HG03565 (cell line): ENCODE measurements at regions not wholly inside any gene's neighbourhood (a gene's known extent, or its start where the extent isn't known, plus 50 kb on each side); places are given as distances from the start of the nearest gene placed in this dataset.
A peak's percentile ranks its signal among the peaks of the same experiment; 100 is the strongest.
"Not testable (repeated sequence)": the region's sequence is repeated elsewhere in the genome, so short reads cannot be mapped to it uniquely, and the experiment has no call there.

Experiments
- ATAC-seq: cut with Tn5 transposase; IDR thresholded peaks from one replicate; pipeline ENCODE4 v1.9.1; 2021; ENCODE audit warnings: mild to moderate bottlenecking, moderate library complexity; ENCODE audit not compliant: unreplicated experiment

- no peak for ATAC-seq
These were observed 76.6 kb upstream of the TOX2 start for GRCh38 chr20:43837856-43838702.

GRCh38 chr20:43836790-43837189, 77.9 kb upstream of the TOX2 start:
- ATAC-seq: no peak

- no peak for ATAC-seq
These were observed 78.6 kb upstream of the TOX2 start for GRCh38 chr20:43835944-43836508.

DNA sequence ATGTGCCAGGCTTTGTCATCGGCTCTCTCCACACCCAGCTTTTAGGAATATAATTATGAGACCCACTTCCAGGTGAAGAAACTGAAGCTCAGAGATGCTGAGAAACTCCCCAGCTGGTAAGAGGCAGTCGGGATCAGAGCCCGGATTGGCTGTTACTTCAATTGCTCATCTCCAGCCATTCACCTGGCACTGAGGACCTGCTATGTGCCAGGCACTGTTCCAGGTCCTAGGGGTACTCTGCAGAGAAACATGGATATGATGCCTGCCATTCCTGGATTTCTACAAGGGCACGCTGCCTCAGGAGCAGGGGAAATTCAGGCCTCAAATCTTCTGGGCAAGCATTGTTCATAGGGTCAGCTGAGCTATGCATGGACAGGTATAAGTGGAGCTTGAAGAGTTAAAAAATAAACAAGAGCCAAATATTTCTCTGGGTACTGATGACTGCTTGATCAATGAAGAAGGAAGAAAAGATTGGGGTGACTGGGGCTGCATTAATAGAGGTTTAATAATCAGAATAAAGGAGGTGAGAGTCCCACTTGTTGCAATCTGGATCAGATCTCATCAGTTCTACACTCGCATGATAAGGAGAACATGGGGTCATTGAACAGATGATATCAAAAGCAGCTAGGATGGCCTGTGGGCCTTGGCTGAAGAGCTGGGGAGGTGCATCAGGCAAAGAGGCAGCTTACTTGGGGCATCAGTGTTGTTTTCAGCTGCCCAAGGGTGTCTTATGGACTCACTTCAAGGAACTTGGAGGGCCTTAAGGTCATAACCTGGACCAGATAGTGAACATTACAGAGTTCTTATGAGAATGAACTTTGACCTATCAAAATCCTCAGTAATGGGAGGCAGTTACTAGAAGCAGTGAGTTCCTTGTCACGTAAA, 80.9 kb upstream of the TOX2 start:
- no peak for ATAC-seq

- ATAC-seq: no peak
These were observed 81.7 kb upstream of the TOX2 start for GRCh38 chr20:43832961-43833360.

DNA sequence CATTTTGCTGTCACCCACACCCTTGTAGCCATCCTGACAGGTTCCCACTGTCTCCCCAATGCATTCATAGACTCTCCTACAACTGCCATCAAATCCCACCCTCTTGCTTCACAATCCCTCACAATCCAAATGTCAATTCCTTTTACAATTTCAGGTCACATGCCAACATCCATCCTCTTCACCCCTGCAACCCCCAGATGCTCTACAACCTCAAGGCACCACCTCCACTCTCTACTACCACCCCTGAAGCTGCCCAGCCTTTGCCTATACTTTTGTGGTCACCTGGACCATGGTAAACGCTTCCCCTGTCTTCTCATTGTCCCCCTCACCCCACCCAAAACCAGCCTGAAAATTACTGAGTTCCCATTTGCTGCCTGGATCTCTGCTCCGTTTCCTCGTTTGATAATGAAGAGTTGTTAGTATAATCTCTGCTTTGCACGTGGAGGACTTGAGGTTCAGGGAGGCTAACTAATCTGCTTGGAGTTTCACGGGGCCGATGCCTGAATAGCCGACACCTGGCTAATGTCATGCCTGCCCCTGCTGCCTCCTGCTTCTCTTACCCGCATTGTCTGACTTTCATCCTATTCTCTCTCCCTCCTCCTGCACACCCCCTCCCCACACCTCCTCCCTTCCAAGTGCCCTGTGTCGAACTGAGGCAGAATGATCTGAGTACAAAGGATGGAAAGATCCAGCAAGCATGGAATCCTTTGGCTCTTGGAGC, 82.4 kb upstream of the TOX2 start:
- ATAC-seq: no peak

DNA sequence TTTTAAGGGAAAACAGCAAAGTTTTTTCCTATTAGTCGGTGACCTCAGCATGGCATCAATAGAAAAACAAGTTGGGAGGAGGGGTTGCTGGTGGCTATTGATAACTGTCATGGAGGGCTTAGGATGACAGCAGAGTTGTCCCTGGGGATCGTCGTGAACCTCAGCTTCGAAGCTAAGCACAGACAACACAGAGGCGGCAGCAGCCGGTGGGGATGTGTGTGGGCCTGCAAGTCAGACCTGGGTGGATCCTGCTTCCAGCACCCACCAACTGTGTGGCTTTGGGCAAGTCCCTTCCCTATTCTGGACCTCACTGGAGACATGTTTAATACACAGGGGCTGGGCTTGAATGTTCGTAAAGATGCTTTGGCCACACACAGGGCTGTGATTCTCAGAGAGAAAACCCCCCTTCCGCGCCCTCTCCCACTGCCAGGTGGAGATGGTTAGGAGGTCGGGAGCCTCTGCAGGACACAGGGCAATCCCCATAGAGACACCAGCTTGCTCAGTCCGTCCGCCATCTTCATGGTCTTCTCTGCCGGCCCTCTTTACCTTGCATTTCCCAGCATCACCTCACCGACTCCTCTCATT, 83.1 kb upstream of the TOX2 start:
- no peak for ATAC-seq

- ATAC-seq: no peak
These were observed 83.8 kb upstream of the TOX2 start for GRCh38 chr20:43830883-43831282.

GRCh38 chr20:43829951-43830690, 84.5 kb upstream of the TOX2 start:
- ATAC-seq: no peak

- no peak for ATAC-seq
These were observed 86.6 kb upstream of the TOX2 start for GRCh38 chr20:43827940-43828562.

DNA sequence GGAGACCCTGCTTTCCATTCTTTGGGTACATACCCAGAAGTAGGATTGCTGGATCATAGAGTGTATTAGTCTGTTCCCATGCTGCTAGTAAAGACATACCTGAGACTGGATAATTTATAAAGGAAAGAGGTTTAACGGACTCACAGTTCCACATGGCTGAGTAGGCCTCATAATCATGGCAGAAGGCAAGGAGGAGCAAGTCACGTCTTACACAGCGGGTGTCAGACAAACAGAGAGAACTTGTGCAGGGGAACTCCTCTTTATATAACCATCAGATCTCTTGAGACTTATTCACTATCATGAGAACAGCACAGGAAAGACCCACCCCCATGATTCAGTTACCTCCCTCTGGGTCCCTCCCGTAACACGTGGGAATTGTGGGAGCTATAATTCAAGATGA, 87.7 kb upstream of the TOX2 start:
- not testable (repeated sequence) for ATAC-seq

DNA sequence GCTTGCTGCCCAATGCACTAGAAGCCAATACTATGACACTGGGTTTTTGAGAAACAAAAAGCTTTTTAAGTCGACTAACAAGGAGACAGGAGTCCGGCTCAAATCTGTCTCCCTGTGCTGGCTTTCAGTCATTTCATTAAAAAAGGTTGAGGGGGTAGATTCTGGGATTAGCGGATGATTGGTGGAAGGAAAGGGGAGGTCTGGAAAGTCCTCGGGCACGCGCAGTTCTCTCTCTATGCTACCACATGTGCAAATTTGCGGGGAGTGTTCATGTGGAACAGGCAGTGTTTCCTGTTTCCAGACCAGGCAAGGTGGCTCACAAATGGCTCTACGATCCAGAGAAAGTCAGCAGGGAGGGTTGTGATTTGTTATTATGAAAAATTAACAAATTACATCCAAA, 89.1 kb upstream of the TOX2 start:
- no peak for ATAC-seq

DNA sequence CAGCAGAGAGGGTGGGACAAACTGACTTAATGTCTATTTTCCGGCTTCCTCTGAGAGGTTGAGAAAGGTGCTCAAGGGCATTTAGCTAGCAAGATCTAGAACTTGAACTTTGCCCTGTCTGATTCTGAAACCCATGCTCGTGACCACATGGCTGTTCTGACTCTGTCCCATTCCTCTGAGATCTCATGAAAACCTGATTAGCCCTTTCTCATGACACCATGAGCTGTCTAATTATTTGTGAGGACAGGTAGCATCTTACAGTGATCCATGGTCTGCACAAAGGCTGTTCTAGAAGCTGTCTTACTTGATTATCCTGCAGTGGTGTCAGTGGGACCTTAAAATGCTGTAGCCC, 89.6 kb upstream of the TOX2 start:
- no peak for ATAC-seq

DNA sequence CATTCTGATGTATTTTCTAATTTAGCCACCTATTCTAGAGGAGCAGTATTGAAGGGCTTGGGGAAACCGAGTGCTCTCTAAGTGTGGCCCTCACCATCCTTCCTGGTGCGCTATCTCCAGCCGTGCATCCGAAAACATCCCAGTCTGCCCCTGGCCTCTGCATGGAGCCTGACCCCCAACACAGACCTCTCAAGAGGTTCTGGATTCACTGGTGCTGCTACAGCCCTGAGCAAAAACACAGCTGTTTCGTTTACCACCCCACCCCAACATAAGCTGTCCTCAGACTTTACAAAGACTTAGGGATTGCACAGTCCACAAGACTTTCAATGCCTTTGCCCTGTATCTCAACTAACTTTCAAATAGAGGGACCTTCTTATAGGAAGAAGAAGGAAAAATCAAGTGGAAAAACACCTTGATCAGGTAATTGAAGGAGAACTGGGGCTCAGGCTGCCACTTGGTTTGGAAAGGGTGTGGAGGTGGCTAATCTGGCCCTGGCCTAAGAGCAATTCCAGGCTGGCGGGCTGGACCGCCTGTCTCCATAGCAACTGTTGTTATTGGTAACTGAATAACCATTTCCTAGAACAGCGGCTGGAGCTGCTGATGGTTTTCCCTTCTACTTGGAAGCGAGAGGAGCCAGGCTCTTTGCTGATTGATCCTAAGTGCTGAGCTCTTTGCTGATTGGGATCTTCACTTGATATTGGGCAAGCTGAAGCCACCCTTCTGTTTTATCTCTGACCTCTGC, 90.2 kb upstream of the TOX2 start:
- ATAC-seq: no peak

GRCh38 chr20:43821795-43822194, 92.9 kb upstream of the TOX2 start:
- ATAC-seq: peak; percentile 64

- ATAC-seq: no peak
These were observed 93.8 kb upstream of the TOX2 start for GRCh38 chr20:43820731-43821330.

GRCh38 chr20:43812216-43812615, 85.4 kb upstream of the GTSF1L start:
- no peak for ATAC-seq

DNA sequence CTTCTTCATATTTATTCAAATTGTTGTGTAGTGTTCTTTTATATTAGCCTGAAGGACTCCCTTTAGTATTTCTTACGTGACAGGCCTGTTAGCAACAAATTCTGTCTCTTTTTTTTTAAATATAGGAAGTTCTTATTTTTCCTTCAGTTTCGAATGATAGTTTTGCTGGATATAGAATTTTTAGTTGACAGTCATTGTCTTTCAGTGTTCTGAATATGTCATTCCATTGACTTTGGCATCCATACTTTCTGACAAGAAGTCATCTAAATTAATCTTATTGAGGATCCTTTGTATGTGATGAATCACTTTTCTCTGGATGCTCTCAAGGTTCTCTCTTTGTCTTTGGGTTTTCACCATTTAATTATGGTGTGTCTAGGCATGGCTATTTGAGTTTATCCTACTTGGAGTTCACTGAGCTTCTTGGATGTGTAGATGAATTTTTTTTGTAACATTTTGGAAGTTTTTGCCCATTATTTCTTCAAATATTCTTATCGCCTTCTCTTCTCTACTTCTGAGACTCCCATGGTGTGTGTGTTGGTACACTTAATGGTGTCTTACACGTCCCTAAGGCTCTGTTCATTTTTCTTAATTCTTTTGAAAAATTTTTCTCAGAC, 82.5 kb upstream of the GTSF1L start:
- no peak for ATAC-seq
